A673 (cell line): ENCODE measurements at regions not wholly inside any gene's neighbourhood (a gene's known extent, or its start where the extent isn't known, plus 50 kb on each side); places are given as distances from the start of the nearest gene placed in this dataset.
"Not testable (repeated sequence)": the region's sequence is repeated elsewhere in the genome, so short reads cannot be mapped to it uniquely, and the experiment has no call there.

Source experiments
- EZH2 ChIP-seq: fragments of 200-600 bp; sonication (generic); IDR thresholded peaks from 2 replicates; pipeline ENCODE4 v1.6.1; 2017; ENCODE audit warnings: borderline replicate concordance, low read depth, mild to moderate bottlenecking, mixed read lengths, antibody characterized with exemption, low read length; ENCODE audit not compliant: poor library complexity, severe bottlenecking
- TF ChIP-seq, protein P1 (sequence below): fragments of 300-800, 200-600 bp; sonication (generic); conservative IDR thresholded peaks from 2 replicates; pipeline ENCODE4 v1.5.1; 2017; ENCODE audit warnings: low read depth, mild to moderate bottlenecking, antibody characterized with exemption, low read length, moderate library complexity, mixed read lengths

DNA sequence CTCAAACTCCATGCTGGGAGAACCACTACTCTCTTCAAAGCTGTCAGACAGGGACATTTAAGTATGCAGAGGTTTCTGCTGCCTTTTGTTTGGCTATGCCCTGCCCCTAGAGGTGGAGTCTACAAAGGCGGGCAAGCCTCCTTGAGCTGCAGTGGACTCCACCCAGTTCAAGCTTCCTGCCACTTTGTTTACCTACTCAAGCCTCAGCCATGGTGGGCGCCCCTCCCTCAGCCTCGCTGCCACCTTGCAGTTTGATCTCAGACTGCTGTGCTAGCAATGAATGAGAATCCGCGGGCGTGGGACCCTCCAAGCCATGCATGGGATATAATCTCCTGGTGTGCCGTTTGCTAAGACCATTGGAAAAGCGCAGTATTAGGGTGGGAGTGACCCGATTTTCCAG is 230.0 kb downstream of the TMA16 start:
- TF ChIP-seq, protein P1, sequence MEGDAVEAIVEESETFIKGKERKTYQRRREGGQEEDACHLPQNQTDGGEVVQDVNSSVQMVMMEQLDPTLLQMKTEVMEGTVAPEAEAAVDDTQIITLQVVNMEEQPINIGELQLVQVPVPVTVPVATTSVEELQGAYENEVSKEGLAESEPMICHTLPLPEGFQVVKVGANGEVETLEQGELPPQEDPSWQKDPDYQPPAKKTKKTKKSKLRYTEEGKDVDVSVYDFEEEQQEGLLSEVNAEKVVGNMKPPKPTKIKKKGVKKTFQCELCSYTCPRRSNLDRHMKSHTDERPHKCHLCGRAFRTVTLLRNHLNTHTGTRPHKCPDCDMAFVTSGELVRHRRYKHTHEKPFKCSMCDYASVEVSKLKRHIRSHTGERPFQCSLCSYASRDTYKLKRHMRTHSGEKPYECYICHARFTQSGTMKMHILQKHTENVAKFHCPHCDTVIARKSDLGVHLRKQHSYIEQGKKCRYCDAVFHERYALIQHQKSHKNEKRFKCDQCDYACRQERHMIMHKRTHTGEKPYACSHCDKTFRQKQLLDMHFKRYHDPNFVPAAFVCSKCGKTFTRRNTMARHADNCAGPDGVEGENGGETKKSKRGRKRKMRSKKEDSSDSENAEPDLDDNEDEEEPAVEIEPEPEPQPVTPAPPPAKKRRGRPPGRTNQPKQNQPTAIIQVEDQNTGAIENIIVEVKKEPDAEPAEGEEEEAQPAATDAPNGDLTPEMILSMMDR = not testable (repeated sequence)
- not testable (repeated sequence) for TF ChIP-seq EZH2
